ENCODE measurements at regions not wholly inside any gene's neighbourhood (a gene's known extent, or its start where the extent isn't known, plus 50 kb on each side); places are given as distances from the start of the nearest gene placed in this dataset.

DNA sequence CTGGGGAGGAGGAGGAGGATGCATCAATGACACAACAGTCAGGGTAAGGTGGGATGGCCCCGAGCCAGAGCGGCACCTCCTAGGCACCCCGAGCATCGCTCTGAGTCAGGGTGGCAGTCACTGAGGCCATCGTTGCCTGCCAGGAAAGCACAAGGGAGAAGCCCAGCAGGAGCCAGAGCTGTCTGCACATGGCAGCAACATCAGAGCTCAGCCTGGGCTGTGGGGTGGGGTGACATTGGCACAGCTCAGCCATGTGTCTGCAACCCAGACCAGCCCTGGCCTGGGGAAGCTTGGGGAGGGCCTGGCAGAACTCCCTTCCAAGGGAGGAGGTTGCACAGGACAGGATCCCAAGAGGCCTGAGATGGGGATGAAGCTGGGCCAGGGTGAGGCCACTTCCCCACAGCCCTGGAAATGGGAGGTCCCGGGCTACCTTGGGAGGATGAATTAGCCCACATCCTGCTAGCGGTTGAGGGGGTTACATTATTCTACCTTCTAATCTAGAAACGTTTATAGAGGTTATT lies 255.6 kb downstream of the MAFB start:
- 78 to 81% (median 79%) methylated on average over 8 of the region's 8 CpGs for WGBS, 4 donors

GRCh38 chr20:40431611-40432010 lies 257.4 kb downstream of the MAFB start:
- 67 to 70% (median 68%) methylated on average over 3 of the region's 3 CpGs for WGBS, 4 donors
- intact Hi-C loops (cut with DNase I) = no loop called here
- no peak for TF ChIP-seq POLR2A (IDR thresholded peaks at IDR 0.05)
- no peak for TF ChIP-seq CTCF (IDR thresholded peaks at IDR 0.05)
- DNase-seq = no peak
- no peaks in the 10 kb centered on the region for H3K36me3 ChIP-seq
- H3K27me3 ChIP-seq = peaks cover 0 to 24% (median 0%) of the 10 kb centered on the region in 9 donors
- peaks cover 0 to 25% (median 0%) of the 10 kb centered on the region in 12 donors for H3K4me1 ChIP-seq
- H3K27ac ChIP-seq = no peak overlapping the region
- H3K9me3 ChIP-seq = no peaks in the 10 kb centered on the region
- ATAC-seq = no peak
- H3K4me3 ChIP-seq = no peak overlapping the region

More for the DNA sequence above, 255.6 kb downstream of the MAFB start:
- Histone ChIP-seq H3K27ac (no peak overlapping the region), H3K27me3 (peaks cover 0 to 15% (median 0%) of the 10 kb centered on the region in 9 donors), H3K9me3 (no peaks in the 10 kb centered on the region), H3K4me3 (no peak overlapping the region), H3K36me3 (no peaks in the 10 kb centered on the region), H3K4me1 (peaks cover 0 to 24% (median 0%) of the 10 kb centered on the region in 12 donors)
- DNase-seq (no peak), ATAC-seq (no peak)
- no peak for TF ChIP-seq CTCF (IDR thresholded peaks at IDR 0.05)
- TF ChIP-seq POLR2A (IDR thresholded peaks at IDR 0.05) = no peak
- intact Hi-C loops (cut with DNase I) = no loop called here

DNA sequence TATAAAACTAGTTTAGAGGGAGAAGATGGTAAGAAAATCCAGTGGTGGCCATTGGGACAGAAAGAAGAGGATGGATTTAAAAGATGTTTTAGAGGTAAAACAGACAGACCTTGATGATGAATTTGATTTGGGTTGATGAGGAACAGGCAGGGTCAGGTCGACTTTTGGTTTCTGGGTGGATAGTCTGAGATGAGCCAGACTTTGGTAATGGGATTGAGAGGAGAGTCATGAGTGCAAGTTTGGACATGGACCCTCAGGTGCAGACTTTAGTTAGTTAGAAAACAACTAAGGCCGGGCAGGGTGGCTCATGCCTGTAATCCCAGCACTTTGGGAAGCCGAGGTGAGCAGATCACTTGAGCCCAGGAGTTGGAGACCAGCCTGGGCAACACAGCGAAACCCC lies 257.9 kb downstream of the MAFB start:
- H3K27ac ChIP-seq = no peak overlapping the region
- intact Hi-C loops (cut with DNase I) = no loop called here
- ATAC-seq = no peak
- TF ChIP-seq CTCF (IDR thresholded peaks at IDR 0.05) = no peak
- TF ChIP-seq POLR2A (IDR thresholded peaks at IDR 0.05) = no peak
- 72 to 86% (median 83%) methylated on average over 4 of the region's 4 CpGs for WGBS, 4 donors
- no peaks in the 10 kb centered on the region for H3K36me3 ChIP-seq
- H3K4me3 ChIP-seq = no peak overlapping the region
- peaks cover 0 to 24% (median 0%) of the 10 kb centered on the region in 9 donors for H3K27me3 ChIP-seq
- no peak for DNase-seq
- H3K9me3 ChIP-seq = no peaks in the 10 kb centered on the region
- H3K4me1 ChIP-seq = peaks cover 0 to 24% (median 0%) of the 10 kb centered on the region in 12 donors

DNA sequence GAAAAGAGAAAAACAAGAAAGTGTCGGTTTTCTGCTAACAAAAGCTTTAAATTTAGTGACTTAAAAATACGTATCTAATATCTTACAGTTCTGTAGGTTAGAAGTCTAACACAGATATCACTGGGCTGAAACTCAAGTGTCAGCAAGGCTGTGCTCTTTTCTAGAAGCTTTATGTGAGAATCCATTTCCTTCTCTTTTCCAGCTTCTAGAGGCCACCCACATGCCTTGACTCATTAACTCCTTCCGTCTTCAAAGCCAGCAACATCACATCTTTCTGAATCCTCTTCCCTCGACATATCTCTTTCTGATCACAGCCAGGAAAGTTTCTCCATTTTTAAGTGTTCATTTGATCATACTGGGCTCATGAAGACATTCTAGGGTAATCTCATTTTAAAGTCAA lies 262.0 kb downstream of the MAFB start:
- H3K9me3 ChIP-seq = no peaks in the 10 kb centered on the region
- peak overlapping the region in 1 of 12 donors; percentile 84 for H3K27ac ChIP-seq
- ATAC-seq (no peak), DNase-seq (no peak)
- 68 to 77% (median 71%) methylated on average over 4 of the region's 4 CpGs for WGBS, 4 donors
- intact Hi-C loops (cut with DNase I) = loop anchor here in 1 of 10 donors (5.0 kb wide), 1 partner anchor 50 kb away; no protein-coding TSS in a partner anchor
- H3K4me1 ChIP-seq = peaks cover 0 to 22% (median 0%) of the 10 kb centered on the region in 12 donors
- no peaks in the 10 kb centered on the region for H3K36me3 ChIP-seq
- peaks cover 0 to 24% (median 0%) of the 10 kb centered on the region in 9 donors for H3K27me3 ChIP-seq
- TF ChIP-seq CTCF (IDR thresholded peaks at IDR 0.05) (no peak), POLR2A (IDR thresholded peaks at IDR 0.05) (no peak)
- no peak overlapping the region for H3K4me3 ChIP-seq
